AG08396 (cell line): ENCODE measurements at regions not wholly inside any gene's neighbourhood (a gene's known extent, or its start where the extent isn't known, plus 50 kb on each side); places are given as distances from the start of the nearest gene placed in this dataset.

ENCODE experiments used
- DNase-seq: peaks from one replicate; pipeline ENCODE4 v3.0.0; 2012; ENCODE audit warnings: low spot score, mixed read lengths

DNA sequence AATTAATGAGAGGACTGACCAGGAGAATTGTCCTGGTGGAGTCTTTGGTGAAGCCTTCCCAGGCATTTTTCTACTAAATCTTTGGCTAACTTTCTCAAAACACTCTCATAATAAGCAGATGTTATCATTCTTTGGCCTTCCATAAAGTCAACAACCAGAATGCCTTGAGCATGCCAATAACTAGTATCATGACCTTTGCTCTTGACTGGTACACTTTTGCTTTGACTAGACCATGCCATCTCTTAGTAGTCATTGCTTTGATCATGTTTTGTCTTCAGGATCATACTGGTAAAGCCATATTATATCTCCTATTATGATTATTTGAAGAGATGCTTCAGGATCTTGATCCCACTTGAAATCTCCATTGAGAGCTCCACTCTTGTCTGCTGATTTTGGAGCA, 506.9 kb downstream of the ELAVL2 start:
- no peak for DNase-seq

DNA sequence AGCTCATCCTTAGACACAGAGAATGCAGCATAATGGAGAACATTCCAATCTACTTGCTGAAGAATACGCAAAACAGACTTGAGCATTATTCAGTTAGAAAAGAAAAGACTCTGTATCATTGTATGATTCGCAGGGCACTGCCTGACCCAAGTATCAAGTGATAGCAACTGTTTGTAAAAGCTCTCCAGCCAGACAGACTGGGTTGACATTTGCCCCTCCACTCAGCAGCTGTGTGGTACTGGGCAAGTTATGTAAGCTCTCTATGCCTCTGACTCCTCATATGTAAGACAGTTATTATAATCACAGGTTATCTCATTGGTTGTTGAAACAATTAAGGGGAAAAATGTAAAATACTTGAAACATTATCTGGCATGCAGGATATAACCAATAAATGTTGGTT, 505.0 kb downstream of the ELAVL2 start:
- DNase-seq: no peak

DNA sequence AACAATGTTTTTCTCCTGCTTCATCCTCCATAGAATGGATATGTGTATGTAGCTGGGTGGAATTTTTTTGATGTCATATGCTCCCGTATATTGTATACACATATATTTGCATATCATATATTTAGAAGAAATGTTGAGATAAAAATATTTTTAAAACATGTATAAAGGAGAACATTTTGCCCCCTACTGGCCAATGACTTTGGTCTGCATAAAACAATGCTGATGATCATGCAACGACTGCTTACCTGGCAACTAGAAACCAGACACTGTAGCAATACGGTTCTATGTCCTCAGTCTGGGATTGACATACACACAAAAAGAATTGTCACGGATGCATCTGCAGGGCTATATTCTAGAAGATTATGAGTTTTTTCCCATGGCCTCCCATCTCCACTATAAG, 503.6 kb downstream of the ELAVL2 start:
- no peak for DNase-seq

DNA sequence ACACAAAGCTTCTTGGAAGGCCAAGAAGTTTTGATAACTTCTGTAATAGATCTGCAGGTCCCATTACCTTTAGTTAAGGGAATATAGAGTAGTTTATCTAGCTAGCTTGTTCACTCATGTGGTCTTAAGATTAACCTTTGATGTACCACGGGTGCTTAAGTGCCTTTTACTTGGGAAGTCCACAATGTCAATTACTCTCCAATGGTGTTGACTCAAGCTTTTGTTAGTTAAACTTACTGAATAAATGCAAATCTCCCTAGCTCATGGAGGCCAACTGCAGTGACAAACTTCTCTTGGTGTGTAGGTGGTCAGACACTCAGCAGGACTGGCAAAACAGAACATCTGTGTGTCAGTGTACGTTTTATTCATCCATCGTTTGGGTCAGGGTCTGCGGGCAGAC, 501.5 kb downstream of the ELAVL2 start:
- DNase-seq: no peak

DNA sequence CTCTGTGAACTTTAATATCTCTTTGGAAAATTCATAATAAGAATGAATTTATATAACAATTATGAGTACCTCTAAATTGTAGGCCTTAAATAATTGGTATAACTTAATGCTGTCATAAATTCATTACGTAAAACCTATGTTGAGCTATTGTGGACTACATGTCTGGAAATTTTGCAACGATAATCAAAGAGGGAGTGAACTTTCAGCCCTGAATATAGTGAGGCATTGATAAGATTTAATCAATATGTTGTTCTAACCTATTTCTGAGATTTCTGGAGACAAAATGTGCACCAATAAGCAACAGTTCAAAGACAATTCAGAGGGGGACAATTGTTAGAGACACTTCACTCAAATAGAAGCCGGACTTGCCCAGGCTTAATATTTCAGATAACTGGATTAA, 499.4 kb downstream of the ELAVL2 start:
- no peak for DNase-seq

DNA sequence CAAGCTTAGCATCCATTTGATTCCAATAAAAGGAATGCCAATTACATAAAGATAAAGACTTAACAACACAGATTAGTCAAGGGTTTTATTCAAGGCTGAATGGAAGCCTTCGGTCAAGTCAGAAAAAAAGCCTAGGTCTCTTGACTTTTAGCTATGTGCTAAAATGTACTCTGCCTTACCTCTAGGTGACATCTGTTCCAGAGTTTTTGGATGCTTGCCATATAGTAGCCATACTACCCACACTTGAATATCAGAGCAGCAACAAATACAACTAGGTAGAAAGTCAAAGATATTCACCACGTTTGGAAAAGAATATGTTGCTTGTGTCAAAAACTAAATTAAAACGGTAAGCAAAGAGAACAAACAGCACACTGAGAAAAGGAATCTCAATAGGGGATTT, 484.7 kb downstream of the ELAVL2 start:
- DNase-seq: no peak

DNA sequence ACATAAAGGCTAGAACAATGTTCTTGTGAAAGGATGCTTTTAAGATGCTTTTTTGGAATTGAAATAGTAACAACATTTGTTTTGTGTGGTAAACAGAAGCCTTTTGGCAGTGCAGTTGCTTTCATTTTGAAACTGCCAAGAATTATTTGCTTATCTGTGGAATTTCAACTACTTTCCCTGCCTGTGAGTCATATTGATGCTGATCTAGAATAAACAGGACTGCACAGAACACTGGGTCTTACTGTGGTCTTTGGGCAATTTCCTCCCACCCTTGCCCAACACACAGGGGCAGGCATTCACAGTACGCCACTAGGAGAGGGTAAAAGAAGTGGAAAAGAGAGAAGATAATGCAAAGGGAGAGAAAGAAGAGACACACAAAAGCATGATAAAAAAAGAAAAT, 483.7 kb downstream of the ELAVL2 start:
- peak; percentile 2 for DNase-seq

DNA sequence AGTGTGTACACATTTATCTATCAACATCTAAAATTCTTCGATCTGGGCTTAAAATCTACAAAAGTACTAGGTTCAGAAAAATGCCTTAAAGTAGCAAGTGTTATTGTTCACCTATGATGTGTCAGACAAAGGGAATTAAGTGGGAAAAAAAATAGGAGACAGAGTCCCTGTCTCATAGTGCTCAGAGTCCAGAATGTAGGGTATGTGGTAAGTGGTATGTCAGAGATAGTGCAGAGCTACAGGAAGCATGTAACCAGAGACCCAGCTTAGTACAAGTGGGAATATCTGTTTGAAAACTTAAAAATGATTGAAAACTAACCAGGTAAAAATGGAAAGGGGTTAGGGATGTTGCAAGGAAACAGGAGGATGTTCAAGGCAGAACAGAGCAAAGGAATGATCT, 482.8 kb downstream of the ELAVL2 start:
- DNase-seq: no peak

DNA sequence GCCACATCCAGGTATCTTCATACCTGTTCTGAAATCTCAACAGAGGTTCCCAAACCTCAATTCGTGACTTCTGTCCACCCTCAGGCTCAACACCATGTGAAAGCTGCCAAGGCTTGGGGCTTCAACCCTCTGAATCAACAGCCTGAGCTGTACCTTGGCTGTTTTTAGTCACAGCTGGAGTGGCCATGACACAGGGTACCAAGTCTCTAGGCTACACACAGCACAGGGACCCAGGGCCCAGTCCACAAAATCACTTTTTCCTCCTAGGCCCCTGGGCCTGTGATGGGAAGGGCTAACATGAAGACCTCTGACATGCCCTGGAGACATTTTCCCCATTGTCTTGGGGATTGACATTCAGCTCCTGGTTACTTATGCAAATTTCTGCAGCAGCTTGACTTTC, 464.9 kb downstream of the ELAVL2 start:
- DNase-seq: no peak

DNA sequence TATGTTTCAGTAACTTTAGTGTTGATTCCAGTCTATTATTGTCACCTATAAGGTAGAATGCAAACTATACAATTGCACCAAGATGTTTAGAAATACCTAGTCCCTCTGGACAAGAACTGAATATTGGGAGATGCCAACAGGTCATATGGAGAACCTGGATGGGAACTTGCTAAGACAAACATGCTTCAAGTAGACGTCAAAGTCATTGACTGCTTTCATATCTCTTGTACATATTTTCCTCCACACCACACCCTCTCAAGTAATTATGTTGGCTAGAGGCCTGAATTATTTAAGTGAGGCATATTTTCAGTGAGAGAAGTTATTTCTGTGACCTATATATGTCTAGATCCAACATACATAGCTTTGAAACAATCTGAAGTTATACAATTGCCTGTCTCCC, 453.3 kb downstream of the ELAVL2 start:
- DNase-seq: no peak

DNA sequence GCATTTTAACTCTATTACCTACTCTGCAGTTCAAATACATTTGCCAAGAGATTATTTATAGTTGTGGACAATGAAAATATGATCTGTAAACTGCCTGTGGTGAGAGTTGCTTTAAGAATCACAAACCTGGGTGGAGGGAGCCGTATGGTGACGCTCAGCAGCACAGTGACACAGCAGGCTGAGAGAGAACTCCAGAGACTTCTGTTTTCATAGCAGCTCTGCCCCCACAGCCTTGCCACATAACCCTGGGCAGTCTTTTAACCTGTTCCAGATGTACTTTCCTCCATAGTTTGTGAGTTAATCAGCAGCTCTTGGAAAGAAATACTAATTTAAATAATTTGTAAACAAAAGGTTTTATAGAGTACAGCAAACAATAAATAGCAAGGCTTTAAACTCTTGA, 450.5 kb downstream of the ELAVL2 start:
- no peak for DNase-seq

DNA sequence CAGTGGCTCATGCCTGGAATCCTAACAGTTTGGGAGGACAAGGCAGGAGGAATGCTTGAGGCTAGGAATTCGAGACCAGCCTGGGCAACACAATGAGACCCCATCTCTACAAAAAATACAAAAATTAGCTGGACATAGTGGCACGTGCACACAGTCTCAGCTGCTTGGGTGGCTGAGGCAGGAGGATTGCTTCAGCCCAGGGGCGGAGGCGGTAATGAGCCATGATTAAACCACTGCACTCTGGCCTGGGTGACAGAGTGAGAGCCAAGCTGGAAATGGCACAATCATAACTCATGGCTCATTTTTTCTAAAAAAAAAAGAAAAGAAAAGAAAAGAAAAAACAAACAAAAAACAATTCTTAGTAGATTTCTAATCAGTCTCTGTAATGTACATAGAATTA, 446.2 kb downstream of the ELAVL2 start:
- DNase-seq: no peak

DNA sequence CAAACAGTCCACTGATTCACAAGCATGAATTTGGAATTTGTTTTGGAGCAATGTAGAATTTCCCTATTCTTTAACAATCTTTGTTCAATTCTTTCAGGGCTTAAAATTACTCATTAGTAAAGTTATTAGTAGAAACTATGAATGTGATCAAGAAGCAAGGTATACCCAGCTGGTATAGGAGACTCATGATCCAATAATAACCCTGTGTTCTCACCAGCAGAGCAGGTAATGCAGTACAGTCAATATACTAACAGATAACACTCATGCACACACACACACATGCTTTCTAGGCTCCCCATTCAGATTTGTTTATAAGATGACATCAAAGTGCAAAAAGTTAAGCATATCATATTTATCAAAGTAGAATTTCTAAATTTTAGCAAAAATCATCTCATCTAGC, 445.2 kb downstream of the ELAVL2 start:
- no peak for DNase-seq

DNA sequence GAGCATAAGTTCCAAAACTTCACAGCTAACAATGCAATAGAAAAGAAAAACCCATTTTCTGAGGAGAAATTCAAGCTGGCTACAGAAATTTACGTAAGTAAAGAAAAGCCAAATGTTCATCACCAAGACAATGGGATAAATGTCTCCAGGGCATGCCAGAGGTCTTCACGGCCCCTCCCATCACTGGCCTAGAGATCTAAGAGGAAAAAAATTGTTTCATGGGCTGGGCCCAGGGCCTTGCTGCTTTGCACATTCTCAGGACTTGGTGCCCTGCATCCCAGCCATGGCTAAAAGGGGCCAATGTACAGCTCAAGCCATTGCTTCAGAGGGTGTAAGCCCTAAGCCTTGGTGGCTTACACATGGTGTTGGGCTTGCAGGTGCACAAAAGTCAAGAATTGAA, 443.6 kb downstream of the ELAVL2 start:
- DNase-seq: no peak

DNA sequence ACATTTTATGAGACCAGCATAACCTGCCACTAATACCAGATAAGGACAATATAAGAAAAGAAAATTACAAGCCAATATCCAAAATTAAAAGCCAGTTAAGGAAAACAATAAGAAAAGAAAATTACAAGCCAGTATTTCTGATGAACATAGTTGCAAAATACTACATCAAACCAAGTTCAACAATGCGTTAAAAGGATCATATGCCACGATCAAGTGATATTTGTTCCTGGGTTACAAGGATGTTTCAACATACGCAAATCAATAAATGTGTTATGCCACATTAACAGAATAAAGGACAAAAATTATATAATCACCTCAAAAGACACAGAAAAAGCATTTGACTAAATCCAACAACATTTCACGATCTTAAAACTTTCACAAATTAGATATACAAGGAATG, 431.9 kb downstream of the ELAVL2 start:
- no peak for DNase-seq

DNA sequence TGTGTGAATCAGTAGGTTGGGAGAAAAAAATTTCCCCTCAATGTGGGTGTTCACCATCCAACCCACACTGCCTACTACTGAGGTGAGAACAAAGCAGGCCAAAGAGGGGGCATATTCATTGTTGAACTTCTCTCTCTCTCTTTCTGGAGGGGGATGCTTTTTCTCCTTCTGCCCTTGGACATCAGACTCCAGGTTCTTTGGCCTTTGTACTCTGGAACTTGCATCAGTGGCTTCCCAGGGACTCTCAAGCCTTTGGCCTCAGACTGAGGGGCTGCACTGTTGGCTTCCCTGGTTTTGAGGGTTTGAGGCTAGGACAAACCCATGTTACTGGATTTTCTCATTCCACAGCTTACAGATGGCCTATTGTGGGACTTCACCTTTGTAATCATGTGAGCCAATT, 417.2 kb downstream of the ELAVL2 start:
- DNase-seq: no peak

DNA sequence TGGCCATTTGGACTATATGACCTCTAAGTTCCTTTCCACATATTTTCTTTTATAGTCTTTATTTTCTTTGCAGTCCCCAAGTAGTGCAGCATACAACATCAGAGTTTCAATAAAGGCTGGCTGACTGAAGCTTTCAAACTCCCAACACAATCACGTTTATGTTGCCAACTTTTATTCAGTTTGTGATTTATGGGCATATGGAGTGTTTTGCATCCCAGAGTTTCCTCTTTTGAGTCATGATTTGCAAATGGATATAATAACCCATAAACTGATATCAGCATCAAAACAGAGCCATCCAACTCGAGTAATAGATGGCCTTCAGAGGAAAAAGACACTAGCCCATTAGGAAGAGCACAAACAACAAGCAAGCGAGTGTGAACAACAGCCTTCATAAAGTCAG, 414.0 kb downstream of the ELAVL2 start:
- DNase-seq: no peak

DNA sequence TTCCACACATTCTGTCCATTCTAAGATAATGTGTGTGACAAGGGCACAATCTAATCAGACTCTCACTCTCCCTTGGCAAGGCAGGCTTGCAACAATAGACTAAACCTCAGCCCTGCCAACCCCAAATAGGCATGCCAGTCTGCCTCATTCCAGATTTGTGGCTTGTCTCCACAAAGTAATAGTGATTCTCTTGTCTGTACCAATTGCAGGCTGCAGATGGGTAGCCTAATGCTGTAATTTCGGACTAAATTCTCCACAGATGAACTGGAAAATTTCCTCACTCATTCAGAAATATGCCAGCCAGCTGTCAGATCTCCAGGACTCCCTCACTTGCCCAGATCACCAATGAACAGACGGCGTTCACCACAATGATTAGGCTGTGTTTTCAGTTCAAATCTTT, 413.6 kb downstream of the ELAVL2 start:
- DNase-seq: no peak

DNA sequence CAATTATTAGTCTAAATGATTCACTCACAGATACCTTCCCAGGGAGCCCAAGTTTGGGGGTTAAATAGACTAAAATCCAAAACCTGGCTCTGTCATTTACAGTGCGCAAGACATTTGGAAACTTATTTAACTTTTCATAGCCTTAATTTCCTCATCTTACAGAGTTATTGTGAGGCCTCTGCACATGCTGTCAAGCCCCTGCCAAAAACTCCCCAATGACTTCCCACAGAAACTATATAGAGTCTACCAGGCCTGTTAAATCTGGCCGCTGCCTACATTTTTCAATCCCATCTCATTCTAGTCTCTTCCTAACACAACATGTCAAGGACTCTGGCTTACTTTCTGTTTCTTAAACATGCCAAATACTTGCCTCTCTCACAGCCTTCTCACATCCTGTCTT, 412.5 kb downstream of the ELAVL2 start:
- DNase-seq: no peak

DNA sequence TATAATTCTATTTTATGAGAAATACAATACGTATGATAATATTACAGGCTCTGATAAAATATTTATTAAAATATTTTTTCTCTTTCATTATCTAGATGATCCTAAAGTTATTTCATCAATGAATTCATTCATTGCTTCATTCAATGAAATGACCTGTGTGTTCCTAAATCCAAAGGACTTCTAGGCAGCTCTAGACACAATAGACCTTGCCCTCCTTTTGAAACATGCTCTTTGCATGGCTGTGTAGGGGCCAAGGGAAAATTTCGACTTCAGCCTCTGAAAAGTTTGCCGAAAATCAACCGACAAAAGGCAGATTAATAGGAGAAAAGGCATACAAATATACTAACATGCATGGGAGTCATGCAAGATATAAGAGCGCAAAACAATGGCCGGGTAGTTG, 402.0 kb downstream of the ELAVL2 start:
- no peak for DNase-seq

DNA sequence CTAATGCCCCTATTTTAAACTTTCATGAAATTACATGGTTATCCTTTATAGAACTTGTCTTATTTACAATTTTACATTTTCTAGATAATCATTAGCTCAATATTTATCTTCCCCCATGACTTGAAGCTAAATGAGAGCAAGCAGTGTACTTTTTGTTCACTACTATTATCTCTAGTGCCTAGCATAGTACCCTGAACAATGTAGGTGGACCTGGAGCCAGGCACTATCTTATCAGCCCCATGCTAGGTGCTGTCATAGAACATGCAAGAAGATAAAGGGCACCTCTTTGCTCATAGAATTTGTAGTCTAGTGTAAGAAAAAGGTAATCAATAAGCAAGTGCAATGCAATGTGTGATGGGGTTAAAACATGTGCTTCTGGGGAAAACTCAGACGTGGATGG, 399.9 kb downstream of the ELAVL2 start:
- DNase-seq: no peak

DNA sequence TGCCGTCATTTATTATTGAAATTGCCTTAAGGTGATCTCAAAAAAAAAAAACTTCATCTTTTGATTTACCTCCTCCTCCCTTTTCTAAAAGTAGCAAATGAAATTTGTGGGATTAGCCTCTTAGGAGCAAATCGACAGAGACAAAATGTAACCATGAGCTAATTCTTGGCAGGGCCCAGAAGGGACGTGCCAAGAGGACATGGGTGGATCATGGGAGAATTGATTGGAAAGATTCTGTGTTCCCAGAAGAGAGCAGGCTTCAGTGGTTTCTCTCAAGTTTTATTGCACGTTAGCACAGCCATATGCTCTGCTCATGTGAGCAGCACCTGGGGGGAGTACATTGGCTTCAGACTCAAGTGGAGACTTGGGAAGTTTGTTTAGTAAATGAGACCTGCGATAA, 394.6 kb downstream of the ELAVL2 start:
- DNase-seq: no peak

DNA sequence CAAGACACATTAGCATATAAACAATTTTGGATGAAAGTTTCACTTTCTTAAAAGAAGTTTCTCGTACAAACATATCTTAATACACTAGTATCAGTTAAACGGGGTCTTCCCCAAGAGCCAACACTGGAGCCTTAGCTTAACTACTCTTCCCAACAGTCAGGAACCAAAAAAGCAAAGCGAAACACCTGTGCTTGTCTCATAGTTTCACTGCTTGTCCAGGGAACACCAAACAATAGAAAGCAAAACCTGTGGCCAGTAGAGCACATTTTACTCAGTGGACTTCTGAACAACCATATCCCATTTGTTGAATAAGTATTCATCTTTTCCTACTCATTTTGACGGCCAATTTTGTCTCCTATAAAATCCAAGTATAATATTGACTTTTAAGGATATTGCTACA, 391.4 kb downstream of the ELAVL2 start:
- DNase-seq: no peak

DNA sequence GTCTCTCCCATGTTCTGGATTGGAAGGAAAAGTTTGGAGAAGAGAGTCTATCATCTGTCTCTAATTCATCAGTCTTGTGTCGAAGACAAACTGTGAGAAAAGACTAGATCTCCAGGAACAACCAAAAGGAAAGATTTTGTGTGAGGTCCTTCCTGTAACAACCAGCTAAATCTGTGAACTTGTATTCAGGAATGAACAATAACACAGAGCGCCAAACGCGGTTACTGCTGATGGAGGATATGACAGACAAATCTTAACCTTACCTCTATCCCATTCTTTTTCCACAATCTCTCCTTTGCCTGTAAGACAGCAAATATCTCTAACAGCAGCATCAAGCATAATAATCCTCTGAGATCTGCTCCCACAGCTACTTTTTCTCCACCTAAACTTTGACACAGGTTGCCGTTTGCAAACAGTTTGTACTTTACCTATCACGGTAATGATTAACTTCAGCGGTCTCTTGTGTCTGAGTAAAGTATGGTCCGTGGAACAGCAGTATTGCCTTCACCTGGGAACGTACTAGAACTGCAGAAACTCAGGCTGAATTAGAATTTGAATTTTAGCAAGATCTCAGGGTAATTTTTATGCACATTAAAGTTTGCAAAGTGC, 387.6 kb downstream of the ELAVL2 start:
- DNase-seq: no peak

DNA sequence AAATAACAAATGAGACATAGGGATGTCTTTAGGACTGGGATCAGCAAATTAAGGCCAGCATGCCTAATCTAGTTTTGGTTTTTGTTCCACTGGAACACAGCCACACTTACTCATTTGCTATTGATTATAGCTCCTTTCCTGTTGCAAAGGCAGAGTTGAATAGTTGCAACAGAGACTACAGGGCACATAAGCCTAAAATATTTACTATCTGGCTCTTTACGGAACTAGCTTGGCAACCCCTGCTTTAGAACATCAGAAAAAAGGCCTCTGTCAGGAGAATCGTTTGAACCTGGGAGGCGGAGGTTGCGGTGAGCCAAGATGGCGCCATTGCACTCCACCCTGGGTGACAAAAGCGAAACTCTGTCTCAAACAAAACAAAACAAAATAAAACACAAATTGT, 384.8 kb downstream of the ELAVL2 start:
- DNase-seq: no peak
